CD4-positive, alpha-beta T cell treated with Interleukin-15 for 4 hours (primary cell): ENCODE measurements at regions not wholly inside any gene's neighbourhood (a gene's known extent, or its start where the extent isn't known, plus 50 kb on each side); places are given as distances from the start of the nearest gene placed in this dataset.

Experiments
- DNase-seq: peaks from one replicate; pipeline ENCODE4 v3.0.0-alpha.2; 2020; ENCODE audit warnings: low spot score

- no peak for DNase-seq
Observed at GRCh38 chr5:24831989-24832388, 187.2 kb upstream of the CDH10 start.

GRCh38 chr5:24823625-24824024 lies 178.8 kb upstream of the CDH10 start:
- DNase-seq: no peak

- no peak for DNase-seq
Observed at GRCh38 chr5:24819841-24820240, 175.1 kb upstream of the CDH10 start.

- no peak for DNase-seq
Observed at GRCh38 chr5:24817966-24818365, 173.2 kb upstream of the CDH10 start.

GRCh38 chr5:24816206-24816605 lies 171.4 kb upstream of the CDH10 start:
- no peak for DNase-seq

- no peak for DNase-seq
Observed at GRCh38 chr5:24805230-24805629, 160.5 kb upstream of the CDH10 start.

GRCh38 chr5:24804221-24804681 lies 159.5 kb upstream of the CDH10 start:
- no peak for DNase-seq

- DNase-seq: no peak
Observed at GRCh38 chr5:24791326-24791725, 146.5 kb upstream of the CDH10 start.

GRCh38 chr5:24789611-24790351 lies 145.0 kb upstream of the CDH10 start:
- no peak for DNase-seq

- DNase-seq: no peak
Observed at GRCh38 chr5:24788829-24789514, 144.2 kb upstream of the CDH10 start.

- DNase-seq: no peak
Observed at GRCh38 chr5:24786108-24786507, 141.3 kb upstream of the CDH10 start.

- no peak for DNase-seq
Observed at GRCh38 chr5:24783596-24783995, 138.8 kb upstream of the CDH10 start.

- DNase-seq: no peak
Observed at GRCh38 chr5:24777392-24777791, 132.6 kb upstream of the CDH10 start.

- DNase-seq: no peak
Observed at GRCh38 chr5:24773261-24773660, 128.5 kb upstream of the CDH10 start.

GRCh38 chr5:24767086-24767485 lies 122.3 kb upstream of the CDH10 start:
- no peak for DNase-seq

GRCh38 chr5:24765219-24765618 lies 120.4 kb upstream of the CDH10 start:
- DNase-seq: no peak

GRCh38 chr5:24750355-24750754 lies 105.6 kb upstream of the CDH10 start:
- DNase-seq: no peak

GRCh38 chr5:24749701-24750100 lies 104.9 kb upstream of the CDH10 start:
- no peak for DNase-seq

GRCh38 chr5:24747327-24747726 lies 102.5 kb upstream of the CDH10 start:
- DNase-seq: no peak

- DNase-seq: no peak
Observed at GRCh38 chr5:24742334-24742733, 97.6 kb upstream of the CDH10 start.

GRCh38 chr5:24737163-24737562 lies 92.4 kb upstream of the CDH10 start:
- no peak for DNase-seq

- no peak for DNase-seq
Observed at GRCh38 chr5:24735284-24735683, 90.5 kb upstream of the CDH10 start.

GRCh38 chr5:24732184-24732583 lies 87.4 kb upstream of the CDH10 start:
- DNase-seq: no peak

GRCh38 chr5:24720743-24721142 lies 76.0 kb upstream of the CDH10 start:
- DNase-seq: no peak
